ENCODE measurements at regions not wholly inside any gene's neighbourhood (a gene's known extent, or its start where the extent isn't known, plus 50 kb on each side); places are given as distances from the start of the nearest gene placed in this dataset.

DNA sequence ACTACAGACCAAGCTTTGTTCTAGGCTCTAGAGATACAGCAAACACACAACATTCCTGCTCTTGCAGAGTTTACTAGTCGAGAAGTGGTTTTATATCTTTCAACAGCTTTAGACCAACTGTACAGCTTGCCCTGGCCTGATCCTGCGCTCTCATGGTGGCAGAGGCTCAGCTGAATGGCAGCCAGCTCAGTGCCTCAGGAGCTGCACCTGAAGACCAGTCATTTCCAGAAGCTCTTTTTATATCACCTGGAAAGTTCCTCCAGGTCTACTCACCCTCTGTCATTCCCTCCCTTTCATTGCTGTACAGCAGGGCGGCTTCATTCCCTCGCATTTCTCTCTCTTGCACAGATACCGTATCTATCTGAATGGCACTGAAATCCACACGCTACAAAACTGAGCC lies 319.8 kb downstream of the GATA3 start:
- TF ChIP-seq EP300 (IDR thresholded peaks at IDR 0.05) (no peak), POLR2A (IDR thresholded peaks at IDR 0.05) (no peak), POLR2AphosphoS5 (IDR thresholded peaks at IDR 0.05) (no peak)
- TF ChIP-seq, protein P1, sequence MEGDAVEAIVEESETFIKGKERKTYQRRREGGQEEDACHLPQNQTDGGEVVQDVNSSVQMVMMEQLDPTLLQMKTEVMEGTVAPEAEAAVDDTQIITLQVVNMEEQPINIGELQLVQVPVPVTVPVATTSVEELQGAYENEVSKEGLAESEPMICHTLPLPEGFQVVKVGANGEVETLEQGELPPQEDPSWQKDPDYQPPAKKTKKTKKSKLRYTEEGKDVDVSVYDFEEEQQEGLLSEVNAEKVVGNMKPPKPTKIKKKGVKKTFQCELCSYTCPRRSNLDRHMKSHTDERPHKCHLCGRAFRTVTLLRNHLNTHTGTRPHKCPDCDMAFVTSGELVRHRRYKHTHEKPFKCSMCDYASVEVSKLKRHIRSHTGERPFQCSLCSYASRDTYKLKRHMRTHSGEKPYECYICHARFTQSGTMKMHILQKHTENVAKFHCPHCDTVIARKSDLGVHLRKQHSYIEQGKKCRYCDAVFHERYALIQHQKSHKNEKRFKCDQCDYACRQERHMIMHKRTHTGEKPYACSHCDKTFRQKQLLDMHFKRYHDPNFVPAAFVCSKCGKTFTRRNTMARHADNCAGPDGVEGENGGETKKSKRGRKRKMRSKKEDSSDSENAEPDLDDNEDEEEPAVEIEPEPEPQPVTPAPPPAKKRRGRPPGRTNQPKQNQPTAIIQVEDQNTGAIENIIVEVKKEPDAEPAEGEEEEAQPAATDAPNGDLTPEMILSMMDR (IDR thresholded peaks at IDR 0.05) = no peak
